AG10803 (cell line): ENCODE measurements at regions not wholly inside any gene's neighbourhood (a gene's known extent, or its start where the extent isn't known, plus 50 kb on each side); places are given as distances from the start of the nearest gene placed in this dataset.
A peak's percentile ranks its signal among the peaks of the same experiment; 100 is the strongest.

Source experiments
- DNase-seq: peaks from one replicate; pipeline ENCODE4 v3.0.0; 2010; ENCODE audit warnings: low read depth
- H3K4me3 ChIP-seq: 2 replicates; pipeline ENCODE4 v1.5.1; 2011; ENCODE audit warnings: mild to moderate bottlenecking, low read length, control low read depth
- CTCF ChIP-seq: conservative IDR thresholded peaks from 2 replicates; pipeline ENCODE4 v1.5.1; 2011; ENCODE audit warnings: mild to moderate bottlenecking, low read length, control low read depth, inconsistent platforms

GRCh38 chr4:55175779-55176231 lies 50.4 kb upstream of the KDR start:
- DNase-seq = peak; percentile 76
- no peak overlapping the region for H3K4me3 ChIP-seq
- no peak for TF ChIP-seq CTCF

GRCh38 chr4:55176497-55176896 lies 51.1 kb upstream of the KDR start:
- DNase-seq = no peak
- no peak for TF ChIP-seq CTCF
- H3K4me3 ChIP-seq = no peak overlapping the region

DNA sequence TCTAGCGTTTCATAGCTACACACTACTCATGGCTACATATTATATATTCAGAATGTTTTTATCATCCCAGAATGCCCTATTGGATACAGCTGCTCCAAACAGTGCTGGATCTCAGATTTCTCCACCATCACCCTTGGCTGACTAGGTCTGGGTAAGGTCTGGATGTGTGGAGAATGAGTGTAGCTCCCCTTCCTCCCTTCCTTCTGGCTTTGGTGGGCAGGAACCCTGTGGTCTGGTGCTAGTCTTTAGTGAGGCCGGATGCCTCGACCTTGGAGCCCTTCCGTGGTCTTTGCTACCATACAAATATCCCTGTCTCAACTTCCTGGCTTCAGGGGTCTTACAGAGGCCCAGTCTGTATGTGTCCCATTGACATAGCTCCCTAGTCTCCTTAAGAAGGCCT lies 52.1 kb upstream of the KDR start:
- no peak for TF ChIP-seq CTCF

GRCh38 chr4:55178226-55179005 lies 53.0 kb upstream of the KDR start:
- no peak overlapping the region for H3K4me3 ChIP-seq
- no peak for DNase-seq
- TF ChIP-seq CTCF = no peak

More for the DNA sequence above, 52.1 kb upstream of the KDR start:
- no peak overlapping the region for H3K4me3 ChIP-seq
- no peak for DNase-seq

- no peak for TF ChIP-seq CTCF
- no peak for DNase-seq
- no peak overlapping the region for H3K4me3 ChIP-seq
Measured at GRCh38 chr4:55181010-55182005, 55.9 kb upstream of the KDR start.

- TF ChIP-seq CTCF = no peak; the same call in 1 of the 2 replicates
- H3K4me3 ChIP-seq = no peak overlapping the region
- peak; percentile 91 for DNase-seq
Measured at GRCh38 chr4:55183926-55184599, 58.7 kb upstream of the KDR start.
